ENCODE measurements at regions not wholly inside any gene's neighbourhood (a gene's known extent, or its start where the extent isn't known, plus 50 kb on each side); places are given as distances from the start of the nearest gene placed in this dataset.

DNA sequence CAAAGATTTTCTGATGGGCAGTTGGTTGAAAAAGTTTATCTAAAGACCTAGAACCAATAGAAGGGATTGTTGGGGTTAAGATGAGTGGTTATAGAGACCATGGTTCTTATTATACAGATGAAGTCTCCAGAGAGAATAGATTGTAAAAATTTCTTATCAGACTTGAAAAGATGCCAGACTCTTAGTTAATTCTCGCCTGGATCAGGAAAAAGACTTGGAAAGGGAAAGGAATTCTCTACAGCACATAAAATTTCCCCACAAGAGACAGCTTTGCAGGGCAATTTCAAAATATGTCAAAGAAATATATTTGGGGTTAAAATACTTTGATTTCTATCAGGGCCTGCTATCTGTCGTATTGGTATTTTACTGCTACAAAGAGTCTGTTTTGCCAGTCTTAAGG lies 582.6 kb downstream of the UTRN start:
- Histone ChIP-seq H3K27ac (no peak overlapping the region), H3K4me1 (no peaks in the 10 kb centered on the region), H3K27me3 (no peaks in the 10 kb centered on the region), H3K9me3 (no peaks in the 10 kb centered on the region), H3K36me3 (no peaks in the 10 kb centered on the region), H3K4me3 (no peak overlapping the region)
- TF ChIP-seq, protein P1, sequence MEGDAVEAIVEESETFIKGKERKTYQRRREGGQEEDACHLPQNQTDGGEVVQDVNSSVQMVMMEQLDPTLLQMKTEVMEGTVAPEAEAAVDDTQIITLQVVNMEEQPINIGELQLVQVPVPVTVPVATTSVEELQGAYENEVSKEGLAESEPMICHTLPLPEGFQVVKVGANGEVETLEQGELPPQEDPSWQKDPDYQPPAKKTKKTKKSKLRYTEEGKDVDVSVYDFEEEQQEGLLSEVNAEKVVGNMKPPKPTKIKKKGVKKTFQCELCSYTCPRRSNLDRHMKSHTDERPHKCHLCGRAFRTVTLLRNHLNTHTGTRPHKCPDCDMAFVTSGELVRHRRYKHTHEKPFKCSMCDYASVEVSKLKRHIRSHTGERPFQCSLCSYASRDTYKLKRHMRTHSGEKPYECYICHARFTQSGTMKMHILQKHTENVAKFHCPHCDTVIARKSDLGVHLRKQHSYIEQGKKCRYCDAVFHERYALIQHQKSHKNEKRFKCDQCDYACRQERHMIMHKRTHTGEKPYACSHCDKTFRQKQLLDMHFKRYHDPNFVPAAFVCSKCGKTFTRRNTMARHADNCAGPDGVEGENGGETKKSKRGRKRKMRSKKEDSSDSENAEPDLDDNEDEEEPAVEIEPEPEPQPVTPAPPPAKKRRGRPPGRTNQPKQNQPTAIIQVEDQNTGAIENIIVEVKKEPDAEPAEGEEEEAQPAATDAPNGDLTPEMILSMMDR (IDR thresholded peaks at IDR 0.05), result no peak
- TF ChIP-seq POLR2A (IDR thresholded peaks at IDR 0.05), result no peak
- no peak for TF ChIP-seq EP300 (IDR thresholded peaks at IDR 0.05)
- TF ChIP-seq POLR2AphosphoS5 (IDR thresholded peaks at IDR 0.05), result no peak
- WGBS, result 34% methylated on average over 2 of the region's 2 CpGs
- DNase-seq (ENCODE audit: low spot score in 2 of 2), result no peak

DNA sequence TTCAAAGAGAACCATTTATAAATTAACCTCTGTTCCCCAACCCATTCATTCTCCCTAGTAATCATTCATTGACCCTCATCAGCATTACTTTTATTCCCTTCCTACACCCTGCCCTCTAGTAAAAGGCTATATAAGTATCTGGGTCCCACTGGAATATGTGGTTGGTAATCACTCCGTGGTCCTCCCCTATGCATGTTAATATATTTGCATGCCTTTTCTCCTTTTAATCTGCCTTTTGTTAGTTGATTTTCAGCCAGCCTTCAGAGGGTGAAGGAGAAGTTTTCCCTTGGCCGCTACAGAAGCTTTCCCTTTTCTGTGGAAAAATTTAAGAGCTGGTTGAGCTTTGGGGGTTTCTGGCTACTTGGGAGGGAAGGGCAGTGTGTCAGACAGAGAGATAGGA lies 585.6 kb downstream of the UTRN start:
- TF ChIP-seq, protein P1 (IDR thresholded peaks at IDR 0.05), result no peak
- TF ChIP-seq POLR2AphosphoS5 (IDR thresholded peaks at IDR 0.05) (no peak), EP300 (IDR thresholded peaks at IDR 0.05) (no peak), POLR2A (IDR thresholded peaks at IDR 0.05) (no peak)
- no peak for DNase-seq (ENCODE audit: low spot score in 2 of 2)
- H3K36me3 ChIP-seq, result no peaks in the 10 kb centered on the region
- no peaks in the 10 kb centered on the region for H3K27me3 ChIP-seq
- H3K4me3 ChIP-seq, result no peak overlapping the region
- H3K9me3 ChIP-seq, result no peaks in the 10 kb centered on the region
- WGBS, result 27% methylated on average over 2 of the region's 2 CpGs
- no peaks in the 10 kb centered on the region for H3K4me1 ChIP-seq
- H3K27ac ChIP-seq, result no peak overlapping the region

DNA sequence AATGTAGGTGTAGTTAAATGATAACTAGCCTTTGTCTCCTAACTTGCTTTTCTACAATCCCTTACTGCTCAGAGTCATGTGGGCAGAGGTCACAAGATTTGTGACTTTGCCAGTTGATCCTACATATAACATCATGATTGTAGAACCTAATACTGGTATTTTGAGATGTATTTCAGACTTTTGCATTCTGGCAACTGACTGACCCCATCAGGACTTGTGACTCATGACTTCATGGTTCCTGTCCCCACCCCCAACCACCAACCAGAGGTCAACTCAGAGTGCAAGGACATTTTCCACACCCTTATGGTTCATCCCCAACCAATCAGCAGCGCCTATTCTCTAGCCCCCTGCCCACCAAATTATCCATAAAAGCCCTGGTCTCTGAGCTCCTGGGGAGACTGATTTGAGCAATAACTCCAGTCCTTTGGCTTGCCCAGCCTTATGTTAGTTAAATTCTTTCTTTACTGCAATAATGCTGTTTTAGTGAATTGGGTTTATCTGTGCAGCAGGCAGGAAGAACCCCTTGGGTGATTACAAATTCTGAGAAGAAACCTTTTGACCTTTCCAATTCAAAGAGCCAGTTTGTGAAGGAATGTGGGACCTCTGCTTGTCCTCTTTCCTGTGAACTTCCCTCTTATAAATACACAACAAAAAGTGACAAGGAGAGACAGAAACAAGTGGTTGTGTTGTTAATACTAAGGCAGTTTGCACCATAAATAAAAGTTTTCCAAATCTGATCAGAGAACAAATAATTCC lies 588.7 kb downstream of the UTRN start:
- H3K27me3 ChIP-seq, result no peaks in the 10 kb centered on the region
- H3K27ac ChIP-seq, result no peak overlapping the region
- WGBS, result 79% methylated on average over 1 of the region's 1 CpG
- H3K9me3 ChIP-seq, result no peaks in the 10 kb centered on the region
- H3K36me3 ChIP-seq, result no peaks in the 10 kb centered on the region
- DNase-seq (ENCODE audit: low spot score in 2 of 2), result no peak
- no peak overlapping the region for H3K4me3 ChIP-seq
- TF ChIP-seq EP300 (IDR thresholded peaks at IDR 0.05) (no peak), POLR2AphosphoS5 (IDR thresholded peaks at IDR 0.05) (no peak), POLR2A (IDR thresholded peaks at IDR 0.05) (no peak)
- TF ChIP-seq, protein P1 (IDR thresholded peaks at IDR 0.05), result no peak
- no peaks in the 10 kb centered on the region for H3K4me1 ChIP-seq

DNA sequence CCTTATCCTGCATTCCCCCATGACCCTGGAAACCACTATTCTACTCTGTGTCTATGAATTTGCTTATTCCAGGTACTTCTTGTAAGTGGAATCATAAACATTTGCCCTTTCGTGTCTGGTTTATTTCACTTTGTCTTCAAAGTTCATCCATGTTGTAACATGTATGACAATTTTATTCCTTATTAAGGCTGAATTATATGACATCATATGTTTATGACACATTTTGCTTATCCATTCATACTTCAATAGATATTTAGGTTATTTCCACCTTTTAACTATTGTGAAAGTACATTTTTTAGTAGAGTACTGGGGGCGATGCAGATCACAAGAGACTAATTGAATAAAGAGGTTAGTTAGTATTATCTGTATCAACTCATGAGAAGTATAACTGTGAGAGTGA lies 591.6 kb downstream of the UTRN start:
- DNase-seq (ENCODE audit: low spot score in 2 of 2), result no peak
- H3K36me3 ChIP-seq, result no peaks in the 10 kb centered on the region
- TF ChIP-seq POLR2AphosphoS5 (IDR thresholded peaks at IDR 0.05) (no peak), EP300 (IDR thresholded peaks at IDR 0.05) (no peak), POLR2A (IDR thresholded peaks at IDR 0.05) (no peak)
- TF ChIP-seq, protein P1 (IDR thresholded peaks at IDR 0.05), result no peak
- no peaks in the 10 kb centered on the region for H3K4me1 ChIP-seq
- H3K27ac ChIP-seq, result no peak overlapping the region
- 84% methylated on average over 2 of the region's 2 CpGs for WGBS
- H3K9me3 ChIP-seq, result no peaks in the 10 kb centered on the region
- no peaks in the 10 kb centered on the region for H3K27me3 ChIP-seq
- H3K4me3 ChIP-seq, result no peak overlapping the region

DNA sequence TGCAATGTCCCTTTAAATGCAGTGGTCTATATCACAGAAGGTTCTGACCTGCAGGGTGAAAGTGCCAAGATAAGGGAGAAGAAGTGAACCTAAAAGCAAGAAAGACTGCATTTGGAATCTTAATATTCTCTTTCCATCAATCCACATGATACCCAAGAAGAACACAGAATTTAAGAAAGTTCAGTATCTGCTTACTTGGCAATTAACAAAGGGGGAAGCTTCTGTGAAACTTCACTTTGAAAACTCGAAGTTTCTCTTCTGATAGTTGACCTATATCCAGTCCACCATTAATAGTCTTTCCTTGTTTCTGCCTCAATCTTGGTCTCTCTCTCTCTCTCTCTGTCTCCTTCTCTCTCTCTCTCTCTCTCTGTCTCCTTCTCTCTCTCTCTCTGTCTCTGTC lies 592.0 kb downstream of the UTRN start:
- H3K27ac ChIP-seq, result no peak overlapping the region
- H3K36me3 ChIP-seq, result no peaks in the 10 kb centered on the region
- no peaks in the 10 kb centered on the region for H3K27me3 ChIP-seq
- H3K4me1 ChIP-seq, result no peaks in the 10 kb centered on the region
- TF ChIP-seq EP300 (IDR thresholded peaks at IDR 0.05) (no peak), POLR2A (IDR thresholded peaks at IDR 0.05) (no peak), POLR2AphosphoS5 (IDR thresholded peaks at IDR 0.05) (no peak)
- TF ChIP-seq, protein P1 (IDR thresholded peaks at IDR 0.05), result no peak
- H3K9me3 ChIP-seq, result no peaks in the 10 kb centered on the region
- 80% methylated on average over 1 of the region's 1 CpG for WGBS
- DNase-seq (ENCODE audit: low spot score in 2 of 2), result no peak
- H3K4me3 ChIP-seq, result no peak overlapping the region

Data from suprapubic skin (tissue), 4 donors.